Ishikawa (cell line): ENCODE measurements at regions not wholly inside any gene's neighbourhood (a gene's known extent, or its start where the extent isn't known, plus 50 kb on each side); places are given as distances from the start of the nearest gene placed in this dataset.

ENCODE experiments used
- CEBPB ChIP-seq: IDR thresholded peaks from 2 replicates; pipeline ENCODE4 v1.6.1; 2012
- CREB1 ChIP-seq: IDR thresholded peaks from 2 replicates; pipeline ENCODE4 v1.6.1; 2012; ENCODE audit warnings: low read depth
- EGR1 ChIP-seq: IDR thresholded peaks from 2 replicates; pipeline ENCODE4 v1.6.1; 2012
- EP300 ChIP-seq: IDR thresholded peaks from 2 replicates; pipeline ENCODE4 v1.6.1; 2012; ENCODE audit warnings: borderline replicate concordance
- FOXM1 ChIP-seq: IDR thresholded peaks from 2 replicates; pipeline ENCODE4 v1.6.1; 2012; ENCODE audit warnings: low read depth, borderline replicate concordance
- NFIC ChIP-seq: IDR thresholded peaks from 2 replicates; pipeline ENCODE4 v1.6.1; 2012
- RAD21 ChIP-seq: IDR thresholded peaks from 2 replicates; pipeline ENCODE4 v1.6.1; 2012; ENCODE audit warnings: low read depth
- TAF1 ChIP-seq: IDR thresholded peaks from 2 replicates; pipeline ENCODE4 v1.6.1; 2012; ENCODE audit warnings: low read depth, mild to moderate bottlenecking
- TCF12 ChIP-seq: IDR thresholded peaks from 2 replicates; pipeline ENCODE4 v1.6.1; 2012; ENCODE audit warnings: low read depth
- TEAD4 ChIP-seq: IDR thresholded peaks from 2 replicates; pipeline ENCODE4 v1.6.1; 2012
- USF1 ChIP-seq: IDR thresholded peaks from 2 replicates; pipeline ENCODE4 v1.6.1; 2012
- YY1 ChIP-seq: IDR thresholded peaks from 2 replicates; pipeline ENCODE4 v1.6.1; 2012; ENCODE audit warnings: low read depth
- ZBTB7A ChIP-seq: IDR thresholded peaks from 2 replicates; pipeline ENCODE4 v1.6.1; 2012; ENCODE audit warnings: low read depth
- TF ChIP-seq, protein P1 (sequence below): IDR thresholded peaks from 2 replicates; pipeline ENCODE4 v1.6.1; 2012
- TF ChIP-seq, protein P2 (sequence below): IDR thresholded peaks from 2 replicates; pipeline ENCODE4 v1.6.1; 2012; ENCODE audit warnings: low read depth, mild to moderate bottlenecking

DNA sequence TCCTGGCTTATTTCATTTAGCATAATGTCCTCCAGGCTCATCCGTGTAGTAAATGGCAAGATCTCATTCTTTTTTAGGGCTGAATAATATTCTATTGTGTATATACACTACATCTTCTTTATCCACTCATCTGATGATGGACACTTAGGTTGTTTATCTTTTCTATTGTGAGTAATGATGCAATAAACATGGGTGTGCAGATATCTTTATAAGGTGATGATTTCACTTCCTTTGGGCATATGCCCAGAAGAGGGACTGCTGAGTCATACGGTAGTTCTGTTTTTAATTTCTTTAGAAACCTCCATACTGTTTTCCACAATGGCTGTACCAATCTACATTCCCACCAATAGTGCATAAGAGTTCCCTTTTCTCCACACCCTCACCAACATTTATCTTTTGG, 317.6 kb upstream of the CNKSR2 start:
- TF ChIP-seq RAD21 (no peak), NFIC (no peak), FOXM1 (no peak), EP300 (no peak), USF1 (no peak), YY1 (no peak), CREB1 (no peak), TAF1 (no peak), EGR1 (no peak)
- TF ChIP-seq, protein P1, sequence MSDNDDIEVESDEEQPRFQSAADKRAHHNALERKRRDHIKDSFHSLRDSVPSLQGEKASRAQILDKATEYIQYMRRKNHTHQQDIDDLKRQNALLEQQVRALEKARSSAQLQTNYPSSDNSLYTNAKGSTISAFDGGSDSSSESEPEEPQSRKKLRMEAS: no peak

GRCh38 chrX:21047034-21047455, 327.2 kb upstream of the CNKSR2 start:
- TF ChIP-seq NFIC (no peak), TCF12 (no peak), YY1 (no peak), USF1 (no peak), TEAD4 (no peak)

DNA sequence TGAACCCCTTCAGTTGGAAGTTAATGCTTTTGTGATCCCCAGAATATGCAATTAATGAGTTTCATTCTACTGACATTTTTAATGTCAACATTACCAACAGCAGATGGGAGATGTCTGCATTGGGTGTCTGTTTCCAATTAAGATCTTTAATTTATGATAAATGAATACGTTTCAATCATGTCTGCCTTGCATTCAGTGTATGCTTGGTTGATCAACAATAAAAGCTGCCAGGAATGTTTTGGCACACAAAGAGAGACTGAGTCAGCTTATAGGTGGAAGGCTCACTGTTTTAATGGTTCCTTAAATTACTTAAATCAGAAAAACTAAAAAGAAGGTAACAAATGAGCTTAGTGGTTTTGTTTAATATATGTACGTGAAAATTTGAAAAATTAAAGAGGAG, 359.9 kb upstream of the CNKSR2 start:
- TF ChIP-seq YY1 (no peak), CREB1 (no peak), TAF1 (no peak), EGR1 (no peak), TEAD4 (no peak), CEBPB (no peak), FOXM1 (no peak), NFIC (no peak)
- TF ChIP-seq, protein P1: no peak
- TF ChIP-seq, protein P2, sequence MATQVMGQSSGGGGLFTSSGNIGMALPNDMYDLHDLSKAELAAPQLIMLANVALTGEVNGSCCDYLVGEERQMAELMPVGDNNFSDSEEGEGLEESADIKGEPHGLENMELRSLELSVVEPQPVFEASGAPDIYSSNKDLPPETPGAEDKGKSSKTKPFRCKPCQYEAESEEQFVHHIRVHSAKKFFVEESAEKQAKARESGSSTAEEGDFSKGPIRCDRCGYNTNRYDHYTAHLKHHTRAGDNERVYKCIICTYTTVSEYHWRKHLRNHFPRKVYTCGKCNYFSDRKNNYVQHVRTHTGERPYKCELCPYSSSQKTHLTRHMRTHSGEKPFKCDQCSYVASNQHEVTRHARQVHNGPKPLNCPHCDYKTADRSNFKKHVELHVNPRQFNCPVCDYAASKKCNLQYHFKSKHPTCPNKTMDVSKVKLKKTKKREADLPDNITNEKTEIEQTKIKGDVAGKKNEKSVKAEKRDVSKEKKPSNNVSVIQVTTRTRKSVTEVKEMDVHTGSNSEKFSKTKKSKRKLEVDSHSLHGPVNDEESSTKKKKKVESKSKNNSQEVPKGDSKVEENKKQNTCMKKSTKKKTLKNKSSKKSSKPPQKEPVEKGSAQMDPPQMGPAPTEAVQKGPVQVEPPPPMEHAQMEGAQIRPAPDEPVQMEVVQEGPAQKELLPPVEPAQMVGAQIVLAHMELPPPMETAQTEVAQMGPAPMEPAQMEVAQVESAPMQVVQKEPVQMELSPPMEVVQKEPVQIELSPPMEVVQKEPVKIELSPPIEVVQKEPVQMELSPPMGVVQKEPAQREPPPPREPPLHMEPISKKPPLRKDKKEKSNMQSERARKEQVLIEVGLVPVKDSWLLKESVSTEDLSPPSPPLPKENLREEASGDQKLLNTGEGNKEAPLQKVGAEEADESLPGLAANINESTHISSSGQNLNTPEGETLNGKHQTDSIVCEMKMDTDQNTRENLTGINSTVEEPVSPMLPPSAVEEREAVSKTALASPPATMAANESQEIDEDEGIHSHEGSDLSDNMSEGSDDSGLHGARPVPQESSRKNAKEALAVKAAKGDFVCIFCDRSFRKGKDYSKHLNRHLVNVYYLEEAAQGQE: no peak

DNA sequence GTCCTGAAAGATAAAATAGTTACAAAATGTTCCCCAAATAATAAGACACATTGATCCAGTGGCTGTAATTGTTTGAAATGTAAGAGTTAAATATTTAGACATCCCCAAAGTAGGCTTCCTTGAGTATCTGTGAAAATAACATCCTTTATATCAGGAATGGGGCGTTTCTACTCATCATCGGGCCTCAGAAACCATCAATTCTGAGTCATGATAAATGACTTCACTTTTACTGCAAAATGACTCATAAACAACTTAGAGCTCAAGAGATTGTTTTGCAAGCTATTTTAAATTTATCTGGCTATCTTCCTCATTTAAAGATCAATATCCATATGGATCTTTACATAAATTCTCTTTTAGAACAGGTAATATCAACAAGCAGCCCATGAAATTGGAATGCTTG, 369.4 kb upstream of the CNKSR2 start:
- TF ChIP-seq YY1 (no peak), ZBTB7A (no peak), EGR1 (no peak), RAD21 (no peak), TAF1 (no peak), EP300 (no peak), CREB1 (no peak), TCF12 (no peak), TEAD4 (no peak), USF1 (no peak), CEBPB (no peak), FOXM1 (no peak), NFIC (no peak)
- TF ChIP-seq, protein P2: no peak
- TF ChIP-seq, protein P1: no peak

DNA sequence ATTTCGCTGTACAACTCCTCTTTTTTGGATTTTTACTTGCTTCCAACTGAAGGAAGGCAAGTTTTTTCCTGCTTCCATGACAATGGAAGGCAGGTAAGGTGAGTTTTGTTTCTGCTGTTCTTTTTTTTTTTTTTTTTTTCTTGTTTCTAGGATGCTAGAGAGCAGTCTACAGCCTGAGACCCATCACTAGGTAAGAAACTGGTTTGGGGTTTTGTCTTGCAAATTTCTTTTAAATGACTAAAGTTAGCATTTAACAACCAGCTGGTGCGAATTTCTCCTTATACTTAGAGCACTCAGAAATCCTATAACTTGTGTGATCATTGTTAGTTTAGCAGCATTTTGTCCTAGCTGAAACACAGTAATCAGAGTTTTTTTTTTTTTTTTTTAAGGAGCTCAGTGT, 378.4 kb upstream of the CNKSR2 start:
- TF ChIP-seq TEAD4 (no peak), EP300 (no peak), CREB1 (no peak), TAF1 (no peak), RAD21 (no peak), CEBPB (no peak), TCF12 (no peak), USF1 (no peak), YY1 (no peak), EGR1 (no peak), ZBTB7A (no peak), NFIC (no peak)
- TF ChIP-seq, protein P2: no peak
- TF ChIP-seq, protein P1: no peak
